ENCODE measurements at regions not wholly inside any gene's neighbourhood (a gene's known extent, or its start where the extent isn't known, plus 50 kb on each side); places are given as distances from the start of the nearest gene placed in this dataset.

DNA sequence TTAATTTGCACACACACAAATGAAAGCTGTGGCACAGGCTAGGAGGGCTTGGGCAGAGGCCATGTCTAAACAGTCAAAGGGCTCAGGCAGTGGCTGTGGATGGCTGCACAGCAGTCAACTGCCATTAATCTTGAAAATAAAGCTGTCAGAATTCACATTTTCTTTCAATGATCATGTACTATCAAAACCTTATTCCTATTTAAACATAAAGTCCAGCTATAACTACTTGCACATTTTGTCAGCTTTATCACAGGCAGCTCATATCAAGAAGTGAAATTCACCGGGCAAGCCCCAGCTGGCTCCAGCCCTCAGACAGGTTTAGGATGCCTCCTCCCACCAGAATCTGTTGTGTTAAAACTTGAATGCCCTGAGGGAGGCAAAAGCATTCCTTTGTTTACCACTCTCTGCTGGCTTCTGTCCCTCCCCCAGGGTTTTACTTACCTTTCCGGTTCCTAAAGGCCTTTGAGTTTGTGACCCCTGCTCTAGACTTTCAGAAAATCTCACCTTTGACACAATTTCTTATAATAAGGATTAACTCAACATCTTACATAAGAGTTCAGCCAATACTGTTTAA, 54.9 kb upstream of the GRAMD2B start:
- no peak for DNase-seq

DNA sequence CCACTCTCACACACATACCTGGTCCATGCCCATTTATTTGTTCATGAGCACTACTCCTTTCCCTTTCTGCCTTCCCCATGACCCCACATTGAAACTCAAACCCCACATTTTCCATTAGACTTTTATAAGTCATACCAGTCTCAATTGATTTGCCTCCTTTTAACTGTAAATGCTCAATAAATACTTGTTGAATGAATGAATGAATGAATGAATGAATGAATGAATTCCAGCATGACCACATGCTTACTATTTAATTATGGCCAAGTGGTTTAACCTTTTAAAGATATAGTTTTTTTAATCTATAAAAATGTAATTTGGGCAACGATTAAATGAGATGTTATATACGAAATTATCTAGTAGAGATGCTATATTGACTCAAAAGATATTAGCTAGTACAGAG, 54.1 kb upstream of the GRAMD2B start:
- no peak for DNase-seq

DNA sequence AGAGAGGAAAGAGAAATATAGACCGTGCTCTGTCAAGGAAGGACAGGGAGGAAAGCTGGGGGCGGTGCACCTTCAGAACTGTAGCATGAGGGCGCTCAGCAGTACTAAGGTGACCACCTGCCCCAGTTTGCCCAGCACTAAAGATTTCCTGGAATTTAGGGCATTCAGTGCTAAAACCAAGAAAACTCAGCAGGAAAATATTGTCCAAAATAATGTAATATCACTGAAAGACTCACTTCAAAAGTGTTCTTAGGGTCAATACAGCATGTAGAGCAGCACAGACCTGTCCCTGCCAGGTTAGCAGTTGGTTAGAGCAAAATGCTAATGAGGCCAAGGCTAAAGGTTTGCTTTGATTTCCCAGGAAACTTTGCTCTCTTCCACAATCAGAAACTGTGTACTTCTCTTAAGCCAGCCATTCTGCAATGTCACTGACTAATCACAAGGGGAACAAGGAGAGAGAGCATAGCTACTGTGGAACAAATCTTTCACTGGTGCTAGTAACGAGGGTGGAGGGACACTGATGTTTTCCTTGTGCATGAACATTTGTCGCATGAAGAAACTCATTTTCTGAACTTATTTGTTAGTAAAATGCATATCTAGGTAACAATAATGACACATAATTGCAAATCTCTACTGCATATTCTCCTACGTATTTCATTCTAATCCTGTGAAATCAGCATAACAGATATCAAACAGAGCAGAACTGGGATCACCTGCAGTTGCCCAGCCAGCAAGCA, 53.0 kb upstream of the GRAMD2B start:
- no peak for DNase-seq

DNA sequence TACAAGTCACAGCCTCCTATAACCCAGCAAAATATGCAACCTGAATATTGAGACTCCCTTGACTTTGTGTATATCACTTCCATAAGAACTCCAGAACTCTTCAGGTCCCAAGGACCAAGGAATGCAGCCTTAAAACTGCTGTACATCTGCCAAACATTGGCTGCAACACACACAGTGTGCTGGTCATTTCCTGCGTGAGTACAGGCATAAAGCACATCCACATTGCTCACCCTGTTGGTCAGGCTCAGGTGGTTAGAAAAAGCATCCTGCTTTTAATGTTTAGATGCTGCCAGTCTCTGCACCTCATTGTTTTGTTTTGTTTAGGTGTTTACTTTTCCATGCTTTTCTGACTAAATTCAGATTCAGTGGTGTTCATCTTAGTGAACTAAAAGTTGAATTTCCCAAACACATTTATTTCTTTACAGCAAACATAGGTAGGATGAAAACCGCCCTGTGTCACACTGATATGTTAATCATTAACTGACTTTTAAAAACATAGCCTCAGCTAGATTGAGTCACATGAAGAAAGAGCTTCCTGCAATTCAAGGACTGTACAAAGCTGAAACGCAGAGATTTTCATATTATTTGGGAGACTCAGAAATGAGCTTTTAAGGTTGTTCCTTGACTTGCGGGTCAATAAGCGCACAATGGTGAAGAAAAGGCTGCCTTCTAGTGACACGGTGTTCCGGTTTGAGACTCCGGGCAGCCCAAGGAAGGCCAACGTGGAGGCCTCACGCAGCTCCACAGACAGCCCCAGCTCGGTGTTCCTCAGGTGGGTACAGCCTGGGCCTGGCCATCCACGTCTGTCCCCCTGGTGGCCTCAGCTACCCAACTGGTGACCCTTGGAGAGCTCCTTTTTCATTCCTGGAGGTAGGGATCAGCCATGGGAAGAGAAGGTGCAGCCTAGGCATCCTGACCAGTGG, 52.2 kb upstream of the GRAMD2B start:
- DNase-seq, result no peak

DNA sequence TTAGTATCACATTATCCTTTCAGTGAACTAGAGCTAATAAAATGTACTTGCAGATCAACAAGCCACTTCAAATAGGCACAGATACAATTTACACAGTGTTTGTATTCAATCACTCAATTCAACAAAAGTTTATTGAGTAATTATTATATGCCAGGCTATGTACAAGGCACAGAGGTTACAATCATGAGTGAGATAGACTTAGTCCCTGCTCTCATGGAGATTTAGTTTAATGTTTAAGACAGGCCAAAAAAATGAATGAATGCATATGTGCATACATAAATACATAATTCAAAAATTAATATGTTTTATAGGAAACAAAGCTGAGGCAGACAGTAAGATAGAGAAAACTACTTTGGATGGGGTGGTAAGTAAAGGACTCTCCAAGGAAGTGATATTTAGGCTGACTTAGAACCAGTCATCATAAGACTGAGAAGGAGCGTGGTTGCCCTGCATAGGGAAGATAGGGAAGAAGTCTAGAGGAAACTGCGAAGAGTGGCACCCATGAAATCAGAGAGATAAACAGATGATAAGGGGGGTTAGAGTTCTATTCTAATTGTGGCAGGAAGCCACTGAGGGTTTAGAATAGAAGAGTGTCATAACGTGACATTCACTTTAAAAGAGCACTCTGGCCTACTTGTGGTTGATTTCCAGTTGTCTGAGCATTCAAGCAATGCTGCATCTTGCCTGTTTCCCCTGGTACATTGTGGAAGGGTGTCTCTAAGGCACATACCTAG, 49.7 kb upstream of the GRAMD2B start:
- no peak for DNase-seq

Measured in NCI-H1930 (cell line).